Kidney (tissue), 13 donors: ENCODE measurements at regions not wholly inside any gene's neighbourhood (a gene's known extent, or its start where the extent isn't known, plus 50 kb on each side); places are given as distances from the start of the nearest gene placed in this dataset.

ENCODE experiments used
- DNase-seq, 5 donors: peaks; one replicate each; pipeline ENCODE4 v3.0.0-alpha.2; 2013 to 2020
- FAIRE-seq: peaks from 2 replicates; lab custom pipeline; 2012; peaks lifted over from hg19 to GRCh38; lab: Jason Lieb, UNC
- H3K27ac ChIP-seq, 2 donors: one replicate each; pipeline ENCODE4 v1.7.0; 2013; ENCODE audit warnings: low read depth in 2 of 2, low read length in 2 of 2, inconsistent platforms in 1 of 2
- H3K27me3 ChIP-seq: one replicate; pipeline ENCODE4 v1.7.1; 2013; ENCODE audit warnings: low read length, inconsistent platforms; ENCODE audit not compliant: control insufficient read depth, insufficient read depth
- H3K36me3 ChIP-seq, 3 donors: one replicate each; pipeline versions ENCODE4 v1.7.0 to v1.7.1; 2013; ENCODE audit warnings: low read length in 3 of 3, control low read depth in 1 of 3, inconsistent platforms in 1 of 3; ENCODE audit not compliant: insufficient read depth in 3 of 3, control insufficient read depth in 2 of 3
- H3K4me1 ChIP-seq, 3 donors: one replicate each; pipeline versions ENCODE4 v1.7.0 to v1.7.1; 2013; ENCODE audit warnings: low read length in 3 of 3, inconsistent platforms in 1 of 3, low read depth in 1 of 3; ENCODE audit not compliant: control insufficient read depth in 2 of 3, insufficient read depth in 2 of 3
- H3K4me3 ChIP-seq, 3 donors: one replicate each; pipeline versions ENCODE4 v1.7.0 to v1.8.1; 2013; ENCODE audit warnings: low read length in 3 of 3, control low read depth in 1 of 3, inconsistent platforms in 1 of 3
- H3K9ac ChIP-seq, 3 donors: one replicate each; pipeline versions ENCODE4 v1.7.0 to v1.7.1; 2013; ENCODE audit warnings: low read length in 3 of 3, control low read depth in 1 of 3, inconsistent platforms in 1 of 3
- H3K9me3 ChIP-seq, 3 donors: one replicate each; pipeline versions ENCODE4 v1.7.0 to v1.7.1; 2013; ENCODE audit warnings: low read length in 3 of 3, control low read depth in 1 of 3, inconsistent platforms in 1 of 3; ENCODE audit not compliant: control insufficient read depth in 2 of 3, insufficient read depth in 1 of 3
- intact Hi-C: fragments of 100-400 bp; cut with DNase I; formaldehyde crosslinking; loops from one replicate; pipeline ENCODE4 v1.11.1; 2022
- TF ChIP-seq, protein P1 (sequence below): IDR thresholded peaks from 3 replicates; pipeline ENCODE4 v1.5.1; 2012; ENCODE audit warnings: mild to moderate bottlenecking, moderate library complexity, borderline replicate concordance; ENCODE audit not compliant: insufficient read depth; ENCODE audit errors: extremely low read depth
- donor health status: control.
- donor health status: control.
- donor health status: control.
- donor health status: control.
- donor health status: control.
- donor health status: DM: yes; HTN: yes; CAD: no.
- donor health status: Normal renal cell carcinoma (clear cell type).

DNA sequence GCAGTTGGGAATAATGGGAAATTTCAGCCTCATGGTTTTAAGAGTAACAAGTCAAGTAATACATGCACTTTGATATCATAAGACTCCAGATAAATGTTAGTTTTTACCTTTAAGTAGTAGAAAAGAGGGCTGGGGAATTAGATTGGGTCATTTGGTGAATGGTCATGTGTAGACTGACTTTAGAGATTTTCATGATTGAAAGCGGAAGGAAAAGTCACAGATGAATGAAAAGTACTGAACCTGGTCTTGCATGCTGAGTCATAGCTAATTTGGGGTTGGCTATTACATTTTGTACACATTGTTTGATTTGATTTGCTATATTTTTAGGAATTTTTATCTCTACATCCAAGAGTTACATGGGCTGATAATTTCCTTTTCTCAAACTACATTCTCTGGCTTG lies 539.4 kb upstream of the SPHKAP start:
- H3K4me1 ChIP-seq, result no peaks in the 10 kb centered on the region
- H3K4me3 ChIP-seq, result no peak overlapping the region
- no peak overlapping the region for H3K9ac ChIP-seq
- intact Hi-C loops, result no loop called here
- FAIRE-seq (no peak), DNase-seq (no peak)
- H3K36me3 ChIP-seq, result no peaks in the 10 kb centered on the region
- H3K27ac ChIP-seq, result no peak overlapping the region
- TF ChIP-seq, protein P1, sequence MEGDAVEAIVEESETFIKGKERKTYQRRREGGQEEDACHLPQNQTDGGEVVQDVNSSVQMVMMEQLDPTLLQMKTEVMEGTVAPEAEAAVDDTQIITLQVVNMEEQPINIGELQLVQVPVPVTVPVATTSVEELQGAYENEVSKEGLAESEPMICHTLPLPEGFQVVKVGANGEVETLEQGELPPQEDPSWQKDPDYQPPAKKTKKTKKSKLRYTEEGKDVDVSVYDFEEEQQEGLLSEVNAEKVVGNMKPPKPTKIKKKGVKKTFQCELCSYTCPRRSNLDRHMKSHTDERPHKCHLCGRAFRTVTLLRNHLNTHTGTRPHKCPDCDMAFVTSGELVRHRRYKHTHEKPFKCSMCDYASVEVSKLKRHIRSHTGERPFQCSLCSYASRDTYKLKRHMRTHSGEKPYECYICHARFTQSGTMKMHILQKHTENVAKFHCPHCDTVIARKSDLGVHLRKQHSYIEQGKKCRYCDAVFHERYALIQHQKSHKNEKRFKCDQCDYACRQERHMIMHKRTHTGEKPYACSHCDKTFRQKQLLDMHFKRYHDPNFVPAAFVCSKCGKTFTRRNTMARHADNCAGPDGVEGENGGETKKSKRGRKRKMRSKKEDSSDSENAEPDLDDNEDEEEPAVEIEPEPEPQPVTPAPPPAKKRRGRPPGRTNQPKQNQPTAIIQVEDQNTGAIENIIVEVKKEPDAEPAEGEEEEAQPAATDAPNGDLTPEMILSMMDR, result no peak
- no peaks in the 10 kb centered on the region for H3K27me3 ChIP-seq
- H3K9me3 ChIP-seq, result no peaks in the 10 kb centered on the region

DNA sequence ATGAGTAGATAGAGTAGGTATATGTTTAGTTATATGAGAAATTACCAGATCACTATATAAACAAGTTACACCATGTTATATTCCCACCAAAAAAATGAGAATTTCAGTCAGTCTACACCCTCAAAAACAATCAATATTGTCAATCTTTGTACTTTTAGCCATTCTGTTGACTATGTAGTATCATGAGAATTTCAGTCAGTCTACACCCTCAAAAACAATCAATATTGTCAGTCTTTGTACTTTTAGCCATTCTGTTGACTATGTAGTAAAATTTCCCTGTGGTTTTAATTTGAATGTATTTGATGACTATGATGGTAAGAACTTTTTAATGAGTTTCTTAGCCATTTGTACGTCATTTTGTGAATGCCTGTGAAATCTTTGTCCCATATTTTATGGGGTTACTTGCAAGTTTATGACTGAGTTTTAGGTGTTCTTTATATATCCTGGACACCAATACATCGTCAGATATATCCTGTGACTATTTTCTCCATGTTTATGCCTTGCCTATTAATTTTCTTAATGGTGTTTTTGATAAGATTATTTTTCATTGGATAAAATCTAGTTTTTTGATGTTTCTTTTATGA lies 528.4 kb upstream of the SPHKAP start:
- Histone ChIP-seq H3K36me3 (no peaks in the 10 kb centered on the region), H3K9me3 (peaks cover 0 to under 1% (median 0%) of the 10 kb centered on the region in 3 donors), H3K9ac (no peak overlapping the region), H3K4me1 (no peaks in the 10 kb centered on the region), H3K27me3 (no peaks in the 10 kb centered on the region), H3K4me3 (no peak overlapping the region), H3K27ac (no peak overlapping the region)
- TF ChIP-seq, protein P1, result no peak
- DNase-seq, result no peak
- FAIRE-seq, result no peak
- intact Hi-C loops, result no loop called here

DNA sequence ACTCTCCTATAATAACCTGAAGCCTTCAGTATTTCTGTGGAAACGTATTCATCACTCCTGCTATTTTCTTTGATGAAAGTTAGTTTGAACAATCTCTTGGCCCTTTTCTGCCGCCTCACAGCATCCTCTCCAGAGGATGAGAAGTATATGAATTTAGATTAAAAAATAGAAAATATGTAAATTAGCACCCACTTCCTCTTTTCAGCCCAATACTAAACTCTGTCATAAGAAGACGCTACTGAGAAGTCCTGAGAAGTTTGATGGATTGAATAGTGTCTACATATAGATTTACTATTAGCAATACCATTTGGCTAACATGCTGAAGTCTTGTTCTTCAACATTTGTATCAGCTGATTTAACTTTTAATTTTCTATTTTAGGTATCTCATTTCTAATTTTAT lies 526.4 kb upstream of the SPHKAP start:
- Histone ChIP-seq H3K9ac (no peak overlapping the region), H3K4me3 (no peak overlapping the region), H3K27ac (no peak overlapping the region), H3K4me1 (no peaks in the 10 kb centered on the region), H3K9me3 (no peaks in the 10 kb centered on the region), H3K36me3 (no peaks in the 10 kb centered on the region), H3K27me3 (no peaks in the 10 kb centered on the region)
- no peak for FAIRE-seq
- no peak for DNase-seq
- intact Hi-C loops, result no loop called here
- TF ChIP-seq, protein P1, result no peak

DNA sequence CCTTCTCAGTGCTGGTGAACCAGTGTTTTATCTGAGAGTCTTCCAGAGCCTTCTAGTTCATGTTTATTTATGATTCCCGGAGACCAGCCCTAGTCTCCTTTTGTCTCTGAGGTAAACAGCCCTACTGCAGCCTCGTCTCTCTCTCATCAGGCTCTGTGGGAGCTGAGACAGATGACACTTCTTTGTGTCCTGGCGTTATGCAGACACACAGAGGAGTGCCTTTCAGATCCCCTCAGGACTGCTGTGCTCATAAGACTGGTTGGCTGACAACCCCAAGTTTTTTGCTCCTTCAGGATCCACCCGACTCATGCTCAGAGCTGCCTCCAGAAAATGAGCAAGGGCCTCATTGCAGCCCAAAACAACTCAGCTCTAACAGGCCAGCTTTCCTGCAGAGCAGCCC lies 523.8 kb upstream of the SPHKAP start:
- H3K36me3 ChIP-seq, result no peaks in the 10 kb centered on the region
- H3K4me3 ChIP-seq, result no peak overlapping the region
- no peaks in the 10 kb centered on the region for H3K4me1 ChIP-seq
- no peaks in the 10 kb centered on the region for H3K27me3 ChIP-seq
- intact Hi-C loops, result no loop called here
- no peaks in the 10 kb centered on the region for H3K9me3 ChIP-seq
- FAIRE-seq (no peak), DNase-seq (no peak)
- no peak overlapping the region for H3K9ac ChIP-seq
- TF ChIP-seq, protein P1, result no peak
- H3K27ac ChIP-seq, result no peak overlapping the region
